Ectodermal cell (in vitro differentiated cells): ENCODE measurements at regions not wholly inside any gene's neighbourhood (a gene's known extent, or its start where the extent isn't known, plus 50 kb on each side); places are given as distances from the start of the nearest gene placed in this dataset.

Source experiments
- H3K27ac ChIP-seq: 2 replicates; pipeline ENCODE4 v1.7.0; 2013; ENCODE audit warnings: mild to moderate bottlenecking, low read depth, low read length; ENCODE audit not compliant: insufficient read depth, poor library complexity, severe bottlenecking
- H3K27me3 ChIP-seq: 2 replicates; pipeline ENCODE4 v1.7.0; 2013; ENCODE audit warnings: mild to moderate bottlenecking, low read length; ENCODE audit not compliant: insufficient read depth, control insufficient read depth, poor library complexity, severe bottlenecking
- H3K36me3 ChIP-seq: one replicate; pipeline ENCODE4 v1.7.0; 2013; ENCODE audit warnings: low read length; ENCODE audit not compliant: control insufficient read depth, insufficient read depth
- H3K4me1 ChIP-seq: one replicate; pipeline ENCODE4 v1.7.0; 2013; ENCODE audit warnings: low read length; ENCODE audit not compliant: control insufficient read depth, insufficient read depth
- H3K4me3 ChIP-seq: 2 replicates; pipeline ENCODE4 v1.7.0; 2013; ENCODE audit warnings: low read depth, low read length, control low read depth; ENCODE audit not compliant: insufficient read depth
- H3K9me3 ChIP-seq: 2 replicates; pipeline ENCODE4 v1.7.0; 2013; ENCODE audit warnings: mild to moderate bottlenecking, low read length, moderate library complexity; ENCODE audit not compliant: control insufficient read depth
- WGBS, 2 experiments: methylation state at CpG; one replicate each; pipeline ENCODE4 v1.1.7; 2013; ENCODE audit warnings: missing lambda C conversion rate in 2 of 2; 5-methylcytosine and 5-hydroxymethylcytosine counted together

- Histone ChIP-seq H3K4me1 (peaks cover 5% of the 10 kb centered on the region), H3K4me3 (no peak overlapping the region), H3K9me3 (no peaks in the 10 kb centered on the region), H3K36me3 (no peaks in the 10 kb centered on the region), H3K27me3 (no peaks in the 10 kb centered on the region), H3K27ac (no peak overlapping the region)
- WGBS, 2 experiments: 96 to 100% methylated on average over 2 of the region's 2 CpGs
These were observed 1017.4 kb downstream of the SQOR start for GRCh38 chr15:46652266-46652665.

- WGBS, 2 experiments: 83 to 88% methylated on average over 1 of the region's 2 CpGs
- Histone ChIP-seq H3K36me3 (no peaks in the 10 kb centered on the region), H3K27me3 (no peaks in the 10 kb centered on the region)
These were observed 1020.2 kb downstream of the SQOR start for GRCh38 chr15:46654993-46655392.

GRCh38 chr15:46660096-46660842, 1025.4 kb downstream of the SQOR start:
- no peaks in the 10 kb centered on the region for H3K27me3 ChIP-seq
- no peaks in the 10 kb centered on the region for H3K36me3 ChIP-seq
- H3K4me1 ChIP-seq: no peaks in the 10 kb centered on the region
- no peak overlapping the region for H3K4me3 ChIP-seq
- no peaks in the 10 kb centered on the region for H3K9me3 ChIP-seq
- H3K27ac ChIP-seq: no peak overlapping the region

More at GRCh38 chr15:46654993-46655392, 1020.2 kb downstream of the SQOR start:
- peaks cover 5% of the 10 kb centered on the region for H3K4me1 ChIP-seq
- no peaks in the 10 kb centered on the region for H3K9me3 ChIP-seq
- no peak overlapping the region for H3K4me3 ChIP-seq
- no peak overlapping the region for H3K27ac ChIP-seq

- 100% methylated on average over 1 of the region's 2 CpGs; no CpG with 5 or more reads in 1 of the 2 experiments for WGBS, 2 experiments
- no peaks in the 10 kb centered on the region for H3K36me3 ChIP-seq
- no peak overlapping the region for H3K27ac ChIP-seq
- no peaks in the 10 kb centered on the region for H3K4me1 ChIP-seq
- no peak overlapping the region for H3K4me3 ChIP-seq
- H3K9me3 ChIP-seq: no peaks in the 10 kb centered on the region
- H3K27me3 ChIP-seq: no peaks in the 10 kb centered on the region
These were observed 1035.4 kb downstream of the SQOR start for GRCh38 chr15:46670258-46670657.

GRCh38 chr15:46671336-46671735, 1036.5 kb downstream of the SQOR start:
- no peak overlapping the region for H3K27ac ChIP-seq
- H3K27me3 ChIP-seq: no peaks in the 10 kb centered on the region
- WGBS, 2 experiments: 100% methylated on average over 1 of the region's 1 CpG; no CpG with 5 or more reads in 1 of the 2 experiments
- no peaks in the 10 kb centered on the region for H3K4me1 ChIP-seq
- no peaks in the 10 kb centered on the region for H3K9me3 ChIP-seq
- H3K4me3 ChIP-seq: no peak overlapping the region
- H3K36me3 ChIP-seq: no peaks in the 10 kb centered on the region

GRCh38 chr15:46672041-46672440, 1037.2 kb downstream of the SQOR start:
- H3K4me1 ChIP-seq: no peaks in the 10 kb centered on the region
- H3K27me3 ChIP-seq: no peaks in the 10 kb centered on the region
- 80 to 85% methylated on average over 4 to 5 of the region's 5 CpGs for WGBS, 2 experiments
- H3K27ac ChIP-seq: no peak overlapping the region
- no peaks in the 10 kb centered on the region for H3K36me3 ChIP-seq
- no peak overlapping the region for H3K4me3 ChIP-seq
- H3K9me3 ChIP-seq: no peaks in the 10 kb centered on the region

- H3K4me3 ChIP-seq: no peak overlapping the region
- H3K27ac ChIP-seq: no peak overlapping the region
- no peaks in the 10 kb centered on the region for H3K36me3 ChIP-seq
- H3K4me1 ChIP-seq: no peaks in the 10 kb centered on the region
- 93 to 94% methylated on average over 8 to 9 of the region's 9 CpGs for WGBS, 2 experiments
- H3K9me3 ChIP-seq: no peaks in the 10 kb centered on the region
- no peaks in the 10 kb centered on the region for H3K27me3 ChIP-seq
These were observed 1040.8 kb upstream of the SEMA6D start for GRCh38 chr15:46676233-46677206.

GRCh38 chr15:46677491-46677890, 1039.8 kb upstream of the SEMA6D start:
- Histone ChIP-seq H3K4me3 (no peak overlapping the region), H3K4me1 (no peaks in the 10 kb centered on the region), H3K9me3 (no peaks in the 10 kb centered on the region), H3K27ac (no peak overlapping the region), H3K27me3 (no peaks in the 10 kb centered on the region), H3K36me3 (no peaks in the 10 kb centered on the region)
- 94 to 96% methylated on average over 5 to 6 of the region's 6 CpGs for WGBS, 2 experiments

- no peak overlapping the region for H3K4me3 ChIP-seq
- no peaks in the 10 kb centered on the region for H3K36me3 ChIP-seq
- WGBS, 2 experiments: 100% methylated on average over 1 of the region's 1 CpG; no CpG with 5 or more reads in 1 of the 2 experiments
These were observed 1035.4 kb upstream of the SEMA6D start for GRCh38 chr15:46681901-46682300.

More at GRCh38 chr15:46681901-46682300, 1035.4 kb upstream of the SEMA6D start:
- Histone ChIP-seq H3K4me1 (no peaks in the 10 kb centered on the region), H3K27ac (no peak overlapping the region), H3K27me3 (no peaks in the 10 kb centered on the region), H3K9me3 (no peaks in the 10 kb centered on the region)
